ENCODE measurements at regions not wholly inside any gene's neighbourhood (a gene's known extent, or its start where the extent isn't known, plus 50 kb on each side); places are given as distances from the start of the nearest gene placed in this dataset.

- Histone ChIP-seq H3K9ac (ENCODE audit: low read depth, low read length, poor library complexity, severe bottlenecking) (no peak overlapping the region), H4K20me1 (ENCODE audit: insufficient read depth, low read length, poor library complexity, severe bottlenecking) (no peaks in the 10 kb centered on the region), H2AFZ (ENCODE audit: low read length) (no peak overlapping the region), H3K9me3 (ENCODE audit: insufficient read depth, low read depth, low read length) (peaks cover 16% of the 10 kb centered on the region; the same call in 1 of the 2 replicates), H3K36me3 (ENCODE audit: insufficient read depth, low read length) (no peaks in the 10 kb centered on the region), H3F3A (ENCODE audit: low read depth) (no peaks in the 10 kb centered on the region), H3K27me3 (ENCODE audit: insufficient read depth, low read length, poor library complexity, severe bottlenecking) (no peaks in the 10 kb centered on the region), H3K9me2 (replicated peaks; ENCODE audit: low read depth, low read length) (no peaks in the 10 kb centered on the region), H3K79me2 (ENCODE audit: insufficient read depth, low read length) (no peaks in the 10 kb centered on the region), H3K4me3 (ENCODE audit: low read length, poor library complexity, severe bottlenecking) (no peak overlapping the region), H3K4me2 (ENCODE audit: low read depth, low read length, poor library complexity, severe bottlenecking) (no peak overlapping the region), H3K4me1 (ENCODE audit: insufficient read depth, low read length, poor library complexity, severe bottlenecking) (peaks cover 42% of the 10 kb centered on the region)
- TF ChIP-seq, protein P1, sequence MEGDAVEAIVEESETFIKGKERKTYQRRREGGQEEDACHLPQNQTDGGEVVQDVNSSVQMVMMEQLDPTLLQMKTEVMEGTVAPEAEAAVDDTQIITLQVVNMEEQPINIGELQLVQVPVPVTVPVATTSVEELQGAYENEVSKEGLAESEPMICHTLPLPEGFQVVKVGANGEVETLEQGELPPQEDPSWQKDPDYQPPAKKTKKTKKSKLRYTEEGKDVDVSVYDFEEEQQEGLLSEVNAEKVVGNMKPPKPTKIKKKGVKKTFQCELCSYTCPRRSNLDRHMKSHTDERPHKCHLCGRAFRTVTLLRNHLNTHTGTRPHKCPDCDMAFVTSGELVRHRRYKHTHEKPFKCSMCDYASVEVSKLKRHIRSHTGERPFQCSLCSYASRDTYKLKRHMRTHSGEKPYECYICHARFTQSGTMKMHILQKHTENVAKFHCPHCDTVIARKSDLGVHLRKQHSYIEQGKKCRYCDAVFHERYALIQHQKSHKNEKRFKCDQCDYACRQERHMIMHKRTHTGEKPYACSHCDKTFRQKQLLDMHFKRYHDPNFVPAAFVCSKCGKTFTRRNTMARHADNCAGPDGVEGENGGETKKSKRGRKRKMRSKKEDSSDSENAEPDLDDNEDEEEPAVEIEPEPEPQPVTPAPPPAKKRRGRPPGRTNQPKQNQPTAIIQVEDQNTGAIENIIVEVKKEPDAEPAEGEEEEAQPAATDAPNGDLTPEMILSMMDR (conservative IDR thresholded peaks at IDR 0.05; ENCODE audit: low read length): no peak
- no peak for TF ChIP-seq EZH2phosphoT487 (IDR thresholded peaks at IDR 0.05; ENCODE audit: borderline replicate concordance)
Measured at GRCh38 chr3:31436830-31437229, 95.9 kb upstream of the STT3B start.

GRCh38 chr3:31438742-31439141 is 94.0 kb upstream of the STT3B start:
- Histone ChIP-seq H3K4me3 (ENCODE audit: low read length, poor library complexity, severe bottlenecking) (peak overlapping the region; percentile 57), H3K4me1 (ENCODE audit: insufficient read depth, low read length, poor library complexity, severe bottlenecking) (peaks cover 49% of the 10 kb centered on the region), H2AFZ (ENCODE audit: low read length) (no peak overlapping the region), H4K20me1 (ENCODE audit: insufficient read depth, low read length, poor library complexity, severe bottlenecking) (no peaks in the 10 kb centered on the region), H3K9me3 (ENCODE audit: insufficient read depth, low read depth, low read length) (peaks cover 16% of the 10 kb centered on the region; the same call in 1 of the 2 replicates), H3K79me2 (ENCODE audit: insufficient read depth, low read length) (no peaks in the 10 kb centered on the region), H3F3A (ENCODE audit: low read depth) (no peaks in the 10 kb centered on the region), H3K9me2 (replicated peaks; ENCODE audit: low read depth, low read length) (no peaks in the 10 kb centered on the region), H3K36me3 (ENCODE audit: insufficient read depth, low read length) (no peaks in the 10 kb centered on the region), H3K4me2 (ENCODE audit: low read depth, low read length, poor library complexity, severe bottlenecking) (peak overlapping the region; percentile 75), H3K27me3 (ENCODE audit: insufficient read depth, low read length, poor library complexity, severe bottlenecking) (no peaks in the 10 kb centered on the region), H3K9ac (ENCODE audit: low read depth, low read length, poor library complexity, severe bottlenecking) (peak overlapping the region; percentile 69)
- no peak for TF ChIP-seq EZH2phosphoT487 (IDR thresholded peaks at IDR 0.05; ENCODE audit: borderline replicate concordance)
- TF ChIP-seq, protein P1 (conservative IDR thresholded peaks at IDR 0.05; ENCODE audit: low read length): no peak

DNA sequence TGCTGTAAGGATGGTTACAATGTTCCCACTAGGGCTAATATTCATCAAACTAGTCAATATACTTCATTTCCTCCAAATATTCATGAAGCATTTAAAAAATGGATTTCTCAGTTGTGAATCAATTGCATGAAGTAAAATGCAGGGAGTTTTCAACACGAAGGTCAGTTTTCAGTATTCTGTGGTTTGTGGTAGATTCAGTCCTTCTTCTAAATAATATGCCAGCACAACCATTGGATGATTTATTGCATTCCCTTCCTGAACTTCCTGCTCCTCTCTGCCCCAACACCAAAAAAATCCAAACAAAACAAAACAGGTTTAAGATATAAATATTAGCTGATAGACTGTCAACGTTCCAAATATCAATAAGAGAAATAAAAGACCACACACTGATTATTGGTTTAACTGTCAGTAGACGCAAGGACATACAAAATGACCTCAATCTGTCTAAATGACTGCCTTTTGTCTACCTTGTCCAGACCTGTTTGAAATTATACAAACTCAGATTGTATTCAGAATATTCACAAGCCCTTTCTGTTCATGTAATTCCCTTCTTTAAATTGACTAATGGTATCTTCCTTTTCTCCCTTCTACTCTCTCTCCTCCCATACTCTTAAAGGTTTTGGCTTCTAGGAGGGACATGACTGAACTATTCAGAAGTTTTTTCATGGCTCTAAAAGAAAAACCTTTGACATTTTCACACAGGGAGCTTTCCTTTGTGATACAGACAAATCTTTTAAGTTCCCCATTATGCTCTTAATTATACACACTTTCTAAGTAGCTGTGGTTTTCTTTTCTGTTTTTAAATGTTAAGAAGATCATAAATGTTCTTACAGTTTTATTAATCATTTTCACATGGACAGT is 92.6 kb upstream of the STT3B start:
- peak overlapping the region; percentile 75 for H3K4me2 ChIP-seq (ENCODE audit: low read depth, low read length, poor library complexity, severe bottlenecking)
- TF ChIP-seq, protein P1 (conservative IDR thresholded peaks at IDR 0.05; ENCODE audit: low read length): no peak
- TF ChIP-seq EZH2phosphoT487 (IDR thresholded peaks at IDR 0.05; ENCODE audit: borderline replicate concordance): no peak
- no peaks in the 10 kb centered on the region for H3K27me3 ChIP-seq (ENCODE audit: insufficient read depth, low read length, poor library complexity, severe bottlenecking)
- no peaks in the 10 kb centered on the region for H4K20me1 ChIP-seq (ENCODE audit: insufficient read depth, low read length, poor library complexity, severe bottlenecking)
- no peaks in the 10 kb centered on the region for H3K9me2 ChIP-seq (replicated peaks; ENCODE audit: low read depth, low read length)
- no peak overlapping the region for H2AFZ ChIP-seq (ENCODE audit: low read length)
- H3K9me3 ChIP-seq (ENCODE audit: insufficient read depth, low read depth, low read length): peaks cover 16% of the 10 kb centered on the region; the same call in 1 of the 2 replicates
- H3F3A ChIP-seq (ENCODE audit: low read depth): no peaks in the 10 kb centered on the region
- H3K9ac ChIP-seq (ENCODE audit: low read depth, low read length, poor library complexity, severe bottlenecking): peak overlapping the region; percentile 69
- peaks cover 60% of the 10 kb centered on the region for H3K4me1 ChIP-seq (ENCODE audit: insufficient read depth, low read length, poor library complexity, severe bottlenecking)
- no peaks in the 10 kb centered on the region for H3K36me3 ChIP-seq (ENCODE audit: insufficient read depth, low read length)
- peaks cover 3% of the 10 kb centered on the region; the same call in 1 of the 2 replicates for H3K79me2 ChIP-seq (ENCODE audit: insufficient read depth, low read length)
- peak overlapping the region; percentile 57 for H3K4me3 ChIP-seq (ENCODE audit: low read length, poor library complexity, severe bottlenecking)

Measured in Loucy (cell line).